ENCODE measurements at regions not wholly inside any gene's neighbourhood (a gene's known extent, or its start where the extent isn't known, plus 50 kb on each side); places are given as distances from the start of the nearest gene placed in this dataset.

DNA sequence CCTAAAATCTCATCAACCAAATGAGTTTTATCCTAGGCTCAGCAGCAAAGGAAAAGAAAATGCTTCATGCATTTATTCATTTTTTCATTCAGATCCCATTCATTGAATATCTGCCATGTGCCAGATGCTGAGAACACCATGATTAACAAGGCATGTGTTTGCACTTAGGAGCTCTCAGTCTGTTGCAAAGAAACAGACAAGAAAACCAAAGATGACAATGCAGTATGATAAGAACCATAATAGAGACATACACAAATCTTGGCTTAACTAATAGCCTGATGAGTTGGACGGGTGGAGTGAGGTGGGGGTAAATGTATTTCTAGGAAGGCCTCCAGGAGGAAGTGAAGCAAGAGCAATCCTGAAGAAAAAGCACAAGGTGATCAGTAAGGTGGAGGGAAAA lies 177.8 kb upstream of the SCN7A start:
- TF ChIP-seq BACH1 (IDR thresholded peaks at IDR 0.05; ENCODE audit: borderline replicate concordance) (no peak), HCFC1 (IDR thresholded peaks at IDR 0.05; ENCODE audit: low read length) (no peak), HDAC2 (IDR thresholded peaks at IDR 0.05) (no peak), SMARCA5 (IDR thresholded peaks at IDR 0.05) (no peak), NFIC (IDR thresholded peaks at IDR 0.05; ENCODE audit: low read depth, low read length) (no peak), ZNF622 (IDR thresholded peaks at IDR 0.05) (no peak), EZH2 (IDR thresholded peaks at IDR 0.05; ENCODE audit: borderline replicate concordance, control insufficient read depth, low read depth, low read length) (no peak), NR2C2 (IDR thresholded peaks at IDR 0.05; ENCODE audit: borderline replicate concordance, control insufficient read depth, insufficient read length, low read depth) (no peak), EED (IDR thresholded peaks at IDR 0.05; ENCODE audit: low read depth) (no peak)
- TF ChIP-seq, protein P1, sequence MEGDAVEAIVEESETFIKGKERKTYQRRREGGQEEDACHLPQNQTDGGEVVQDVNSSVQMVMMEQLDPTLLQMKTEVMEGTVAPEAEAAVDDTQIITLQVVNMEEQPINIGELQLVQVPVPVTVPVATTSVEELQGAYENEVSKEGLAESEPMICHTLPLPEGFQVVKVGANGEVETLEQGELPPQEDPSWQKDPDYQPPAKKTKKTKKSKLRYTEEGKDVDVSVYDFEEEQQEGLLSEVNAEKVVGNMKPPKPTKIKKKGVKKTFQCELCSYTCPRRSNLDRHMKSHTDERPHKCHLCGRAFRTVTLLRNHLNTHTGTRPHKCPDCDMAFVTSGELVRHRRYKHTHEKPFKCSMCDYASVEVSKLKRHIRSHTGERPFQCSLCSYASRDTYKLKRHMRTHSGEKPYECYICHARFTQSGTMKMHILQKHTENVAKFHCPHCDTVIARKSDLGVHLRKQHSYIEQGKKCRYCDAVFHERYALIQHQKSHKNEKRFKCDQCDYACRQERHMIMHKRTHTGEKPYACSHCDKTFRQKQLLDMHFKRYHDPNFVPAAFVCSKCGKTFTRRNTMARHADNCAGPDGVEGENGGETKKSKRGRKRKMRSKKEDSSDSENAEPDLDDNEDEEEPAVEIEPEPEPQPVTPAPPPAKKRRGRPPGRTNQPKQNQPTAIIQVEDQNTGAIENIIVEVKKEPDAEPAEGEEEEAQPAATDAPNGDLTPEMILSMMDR (IDR thresholded peaks at IDR 0.05 in 2 of 3, conservative IDR thresholded peaks at IDR 0.05 in 1 of 3; ENCODE audit: control insufficient read depth in 2 of 3, extremely low read depth in 1 of 3, insufficient read depth in 1 of 3, low read depth in 3 of 3, low read length in 3 of 3): no peak
- TF ChIP-seq, protein P2, sequence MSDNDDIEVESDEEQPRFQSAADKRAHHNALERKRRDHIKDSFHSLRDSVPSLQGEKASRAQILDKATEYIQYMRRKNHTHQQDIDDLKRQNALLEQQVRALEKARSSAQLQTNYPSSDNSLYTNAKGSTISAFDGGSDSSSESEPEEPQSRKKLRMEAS (IDR thresholded peaks at IDR 0.05; ENCODE audit: low read depth, low read length): no peak
- TF ChIP-seq, protein P3, sequence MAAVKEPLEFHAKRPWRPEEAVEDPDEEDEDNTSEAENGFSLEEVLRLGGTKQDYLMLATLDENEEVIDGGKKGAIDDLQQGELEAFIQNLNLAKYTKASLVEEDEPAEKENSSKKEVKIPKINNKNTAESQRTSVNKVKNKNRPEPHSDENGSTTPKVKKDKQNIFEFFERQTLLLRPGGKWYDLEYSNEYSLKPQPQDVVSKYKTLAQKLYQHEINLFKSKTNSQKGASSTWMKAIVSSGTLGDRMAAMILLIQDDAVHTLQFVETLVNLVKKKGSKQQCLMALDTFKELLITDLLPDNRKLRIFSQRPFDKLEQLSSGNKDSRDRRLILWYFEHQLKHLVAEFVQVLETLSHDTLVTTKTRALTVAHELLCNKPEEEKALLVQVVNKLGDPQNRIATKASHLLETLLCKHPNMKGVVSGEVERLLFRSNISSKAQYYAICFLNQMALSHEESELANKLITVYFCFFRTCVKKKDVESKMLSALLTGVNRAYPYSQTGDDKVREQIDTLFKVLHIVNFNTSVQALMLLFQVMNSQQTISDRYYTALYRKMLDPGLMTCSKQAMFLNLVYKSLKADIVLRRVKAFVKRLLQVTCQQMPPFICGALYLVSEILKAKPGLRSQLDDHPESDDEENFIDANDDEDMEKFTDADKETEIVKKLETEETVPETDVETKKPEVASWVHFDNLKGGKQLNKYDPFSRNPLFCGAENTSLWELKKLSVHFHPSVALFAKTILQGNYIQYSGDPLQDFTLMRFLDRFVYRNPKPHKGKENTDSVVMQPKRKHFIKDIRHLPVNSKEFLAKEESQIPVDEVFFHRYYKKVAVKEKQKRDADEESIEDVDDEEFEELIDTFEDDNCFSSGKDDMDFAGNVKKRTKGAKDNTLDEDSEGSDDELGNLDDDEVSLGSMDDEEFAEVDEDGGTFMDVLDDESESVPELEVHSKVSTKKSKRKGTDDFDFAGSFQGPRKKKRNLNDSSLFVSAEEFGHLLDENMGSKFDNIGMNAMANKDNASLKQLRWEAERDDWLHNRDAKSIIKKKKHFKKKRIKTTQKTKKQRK (IDR thresholded peaks at IDR 0.05; ENCODE audit: low read depth, low read length): no peak
- TF ChIP-seq, protein P4, sequence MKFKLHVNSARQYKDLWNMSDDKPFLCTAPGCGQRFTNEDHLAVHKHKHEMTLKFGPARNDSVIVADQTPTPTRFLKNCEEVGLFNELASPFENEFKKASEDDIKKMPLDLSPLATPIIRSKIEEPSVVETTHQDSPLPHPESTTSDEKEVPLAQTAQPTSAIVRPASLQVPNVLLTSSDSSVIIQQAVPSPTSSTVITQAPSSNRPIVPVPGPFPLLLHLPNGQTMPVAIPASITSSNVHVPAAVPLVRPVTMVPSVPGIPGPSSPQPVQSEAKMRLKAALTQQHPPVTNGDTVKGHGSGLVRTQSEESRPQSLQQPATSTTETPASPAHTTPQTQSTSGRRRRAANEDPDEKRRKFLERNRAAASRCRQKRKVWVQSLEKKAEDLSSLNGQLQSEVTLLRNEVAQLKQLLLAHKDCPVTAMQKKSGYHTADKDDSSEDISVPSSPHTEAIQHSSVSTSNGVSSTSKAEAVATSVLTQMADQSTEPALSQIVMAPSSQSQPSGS (IDR thresholded peaks at IDR 0.05; ENCODE audit: low read length): no peak
